ENCODE measurements at regions not wholly inside any gene's neighbourhood (a gene's known extent, or its start where the extent isn't known, plus 50 kb on each side); places are given as distances from the start of the nearest gene placed in this dataset.

GRCh38 chr13:106685143-106685542 lies 117.2 kb upstream of the ARGLU1 start:
- no peak for DNase-seq

- peak in 1 of 2 experiments; percentile 73 for DNase-seq
These were observed 116.0 kb upstream of the ARGLU1 start for GRCh38 chr13:106683918-106684317.

- DNase-seq: no peak
These were observed 115.2 kb upstream of the ARGLU1 start for GRCh38 chr13:106683179-106683578.

- no peak for DNase-seq
These were observed 114.1 kb upstream of the ARGLU1 start for GRCh38 chr13:106681997-106682396.

GRCh38 chr13:106681536-106681935 lies 113.6 kb upstream of the ARGLU1 start:
- DNase-seq: no peak

GRCh38 chr13:106680796-106681472 lies 113.0 kb upstream of the ARGLU1 start:
- DNase-seq: no peak

GRCh38 chr13:106678646-106679418 lies 110.9 kb upstream of the ARGLU1 start:
- DNase-seq: no peak

GRCh38 chr13:106675311-106675710 lies 107.4 kb upstream of the ARGLU1 start:
- DNase-seq: no peak

GRCh38 chr13:106660746-106661625 lies 93.0 kb upstream of the ARGLU1 start:
- DNase-seq: no peak

- no peak for DNase-seq
These were observed 89.2 kb upstream of the ARGLU1 start for GRCh38 chr13:106657104-106657503.

GRCh38 chr13:106656186-106656585 lies 88.2 kb upstream of the ARGLU1 start:
- no peak for DNase-seq

- no peak for DNase-seq
These were observed 83.5 kb upstream of the ARGLU1 start for GRCh38 chr13:106651442-106651841.

GRCh38 chr13:106650690-106651205 lies 82.8 kb upstream of the ARGLU1 start:
- no peak for DNase-seq

GRCh38 chr13:106649495-106649894 lies 81.6 kb upstream of the ARGLU1 start:
- no peak for DNase-seq

- no peak for DNase-seq
These were observed 72.6 kb upstream of the ARGLU1 start for GRCh38 chr13:106640515-106640914.

GRCh38 chr13:106637519-106637918 lies 69.6 kb upstream of the ARGLU1 start:
- DNase-seq: no peak

- no peak for DNase-seq
These were observed 68.6 kb upstream of the ARGLU1 start for GRCh38 chr13:106636492-106636891.

GRCh38 chr13:106635616-106636015 lies 67.7 kb upstream of the ARGLU1 start:
- no peak for DNase-seq

GRCh38 chr13:106633321-106633720 lies 65.4 kb upstream of the ARGLU1 start:
- DNase-seq: no peak

GRCh38 chr13:106630650-106631049 lies 62.7 kb upstream of the ARGLU1 start:
- peak; percentile 4 to 18 for DNase-seq

GRCh38 chr13:106630162-106630561 lies 62.2 kb upstream of the ARGLU1 start:
- no peak for DNase-seq

- DNase-seq: no peak
These were observed 61.2 kb upstream of the ARGLU1 start for GRCh38 chr13:106628936-106629659.

GRCh38 chr13:106626473-106626872 lies 58.5 kb upstream of the ARGLU1 start:
- no peak for DNase-seq

Data from Kasumi-1 (cell line).